ENCODE measurements at regions not wholly inside any gene's neighbourhood (a gene's known extent, or its start where the extent isn't known, plus 50 kb on each side); places are given as distances from the start of the nearest gene placed in this dataset.

GRCh38 chr22:44428941-44429830, 68.8 kb downstream of the RTL6 start:
- no peak for TF ChIP-seq CTCF (conservative IDR thresholded peaks at IDR 0.05; ENCODE audit: control insufficient read depth, insufficient read depth, low read depth, low read length)
- no peak for DNase-seq (ENCODE audit: low read depth)
- no peak overlapping the region for H3K4me3 ChIP-seq (ENCODE audit: control insufficient read depth, low read depth, low read length)

- no peak for TF ChIP-seq CTCF (conservative IDR thresholded peaks at IDR 0.05; ENCODE audit: control insufficient read depth, insufficient read depth, low read depth, low read length)
- H3K4me3 ChIP-seq (ENCODE audit: control insufficient read depth, low read depth, low read length) = no peak overlapping the region
- DNase-seq (ENCODE audit: low read depth) = no peak
These were observed 70.2 kb downstream of the RTL6 start for GRCh38 chr22:44427611-44428470.

GRCh38 chr22:44426981-44427380, 71.1 kb downstream of the RTL6 start:
- no peak overlapping the region for H3K4me3 ChIP-seq (ENCODE audit: control insufficient read depth, low read depth, low read length)
- TF ChIP-seq CTCF (conservative IDR thresholded peaks at IDR 0.05; ENCODE audit: control insufficient read depth, insufficient read depth, low read depth, low read length) = no peak
- no peak for DNase-seq (ENCODE audit: low read depth)

GRCh38 chr22:44425694-44426045, 72.4 kb downstream of the RTL6 start:
- DNase-seq (ENCODE audit: low read depth) = no peak
- H3K4me3 ChIP-seq (ENCODE audit: control insufficient read depth, low read depth, low read length) = no peak overlapping the region
- TF ChIP-seq CTCF (conservative IDR thresholded peaks at IDR 0.05; ENCODE audit: control insufficient read depth, insufficient read depth, low read depth, low read length) = no peak

GRCh38 chr22:44424867-44425693, 73.0 kb downstream of the RTL6 start:
- no peak for DNase-seq (ENCODE audit: low read depth)
- no peak overlapping the region for H3K4me3 ChIP-seq (ENCODE audit: control insufficient read depth, low read depth, low read length)
- TF ChIP-seq CTCF (conservative IDR thresholded peaks at IDR 0.05; ENCODE audit: control insufficient read depth, insufficient read depth, low read depth, low read length) = no peak

GRCh38 chr22:44424359-44424682, 73.7 kb downstream of the RTL6 start:
- no peak for TF ChIP-seq CTCF (conservative IDR thresholded peaks at IDR 0.05; ENCODE audit: control insufficient read depth, insufficient read depth, low read depth, low read length)
- DNase-seq (ENCODE audit: low read depth) = no peak
- H3K4me3 ChIP-seq (ENCODE audit: control insufficient read depth, low read depth, low read length) = no peak overlapping the region

All from fibroblast of mammary gland (primary cell).